Upper lobe of left lung (tissue), 6 donors: ENCODE measurements at regions not wholly inside any gene's neighbourhood (a gene's known extent, or its start where the extent isn't known, plus 50 kb on each side); places are given as distances from the start of the nearest gene placed in this dataset.

Experiments used
- ATAC-seq, 2 donors: fragments of 200-7000 bp; cut with Tn5 transposase; one replicate each; pipeline ENCODE4 v1.9.1; 2022; ENCODE audit warnings: mild to moderate bottlenecking in 2 of 2, moderate library complexity in 2 of 2; ENCODE audit not compliant: low FRiP score in 2 of 2
- DNase-seq, 2 donors: peaks; one replicate each; pipeline ENCODE4 v3.0.0-alpha.2; 2019 to 2020
- H3K27ac ChIP-seq, 4 donors: fragments of 200-600 bp; sonication (generic); one replicate each; pipeline ENCODE4 v1.5.1; 2016 to 2019
- H3K27me3 ChIP-seq, 4 donors: fragments of 200-600 bp; sonication (generic); one replicate each; pipeline ENCODE4 v1.5.1; 2017 to 2019
- H3K36me3 ChIP-seq, 4 donors: fragments of 200-600 bp; sonication (generic); one replicate each; pipeline ENCODE4 v1.5.1; 2016 to 2019
- H3K4me1 ChIP-seq, 4 donors: fragments of 200-600 bp; sonication (generic); one replicate each; pipeline ENCODE4 v1.5.1; 2018 to 2019
- H3K4me3 ChIP-seq, 4 donors: fragments of 200-600 bp; sonication (generic); one replicate each; pipeline ENCODE4 v1.5.1; 2017 to 2019; ENCODE audit warnings: mild to moderate bottlenecking in 2 of 4, moderate library complexity in 1 of 4
- H3K9me3 ChIP-seq, 4 donors: fragments of 200-600 bp; sonication (generic); one replicate each; pipeline ENCODE4 v1.5.1; 2018 to 2019
- CTCF ChIP-seq, 6 experiments: fragments of 450-650 bp in 4 of 6; fragments of 200-600 bp in 2 of 6; sonication (generic) in 2 of 6; IDR thresholded peaks; one replicate each; pipeline ENCODE4 v1.5.1; 2016 to 2019; ENCODE audit warnings: antibody characterized with exemption in 6 of 6
- EP300 ChIP-seq, 4 donors: sonication (generic); formaldehyde crosslinking; IDR thresholded peaks; one replicate each; pipeline ENCODE4 v1.5.1; 2017; ENCODE audit warnings: antibody characterized with exemption in 4 of 4, control low read depth in 2 of 4
- POLR2A ChIP-seq, 4 donors: fragments of 450-650 bp; IDR thresholded peaks; one replicate each; pipeline ENCODE4 v1.5.1; 2016 to 2017; ENCODE audit warnings: antibody characterized with exemption in 4 of 4, mild to moderate bottlenecking in 2 of 4
- POLR2AphosphoS5 ChIP-seq, 2 donors: sonication (generic); formaldehyde crosslinking; IDR thresholded peaks; one replicate each; pipeline ENCODE4 v1.5.1; 2017; ENCODE audit warnings: antibody characterized with exemption in 2 of 2
- WGBS, 2 donors: methylation state at CpG; one replicate each; pipeline ENCODE4 v1.1.5; 2017 to 2018; 5-methylcytosine and 5-hydroxymethylcytosine counted together
- donor health status: DM: no; HTN: no; CAD: no; lungs with moderate emphysema.
- donor health status: DM: no; HTN: yes; CAD: no; lungs with severe emphysema.

- Histone ChIP-seq H3K27ac (no peak overlapping the region), H3K4me3 (no peak overlapping the region)
- ATAC-seq, result no peak
Measured at GRCh38 chr9:106634183-106634582, 228.8 kb upstream of the ZNF462 start.

DNA sequence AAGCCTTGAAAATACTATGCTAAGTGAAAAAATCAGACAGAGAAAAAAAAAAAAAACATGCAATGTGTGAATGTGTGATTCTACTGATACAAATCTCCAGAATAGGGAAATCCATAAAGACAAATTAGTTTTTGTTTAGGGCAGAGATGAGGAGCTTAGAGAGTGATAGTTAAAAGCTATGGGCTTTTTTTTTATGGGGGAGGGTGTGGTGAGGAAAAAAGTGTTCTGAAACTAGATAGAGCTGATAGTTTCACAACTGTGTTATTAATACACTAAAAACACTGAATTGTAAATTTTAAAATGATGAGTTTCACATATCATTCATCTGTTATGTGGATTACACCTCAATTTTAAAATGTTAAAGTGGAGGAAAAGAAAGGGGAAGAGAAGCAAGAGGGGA lies 228.3 kb upstream of the ZNF462 start:
- no peak for ATAC-seq
- H3K4me3 ChIP-seq, result no peak overlapping the region
- H3K4me1 ChIP-seq, result no peaks in the 10 kb centered on the region
- H3K27me3 ChIP-seq, result no peaks in the 10 kb centered on the region
- no peaks in the 10 kb centered on the region for H3K36me3 ChIP-seq
- no peak overlapping the region for H3K27ac ChIP-seq
- TF ChIP-seq POLR2AphosphoS5 (IDR thresholded peaks at IDR 0.05) (no peak), EP300 (IDR thresholded peaks at IDR 0.05) (no peak), CTCF (IDR thresholded peaks at IDR 0.05) (no peak), POLR2A (IDR thresholded peaks at IDR 0.05) (no peak)
- H3K9me3 ChIP-seq, result no peaks in the 10 kb centered on the region
- DNase-seq, result no peak

More at GRCh38 chr9:106634183-106634582, 228.8 kb upstream of the ZNF462 start:
- Histone ChIP-seq H3K9me3 (no peaks in the 10 kb centered on the region), H3K4me1 (no peaks in the 10 kb centered on the region), H3K36me3 (no peaks in the 10 kb centered on the region), H3K27me3 (no peaks in the 10 kb centered on the region)
- no peak for DNase-seq
- WGBS, 2 donors, result 73 to 79% methylated on average over 1 of the region's 1 CpG
- no peak for TF ChIP-seq POLR2AphosphoS5 (IDR thresholded peaks at IDR 0.05)
- no peak for TF ChIP-seq CTCF (IDR thresholded peaks at IDR 0.05)
- no peak for TF ChIP-seq POLR2A (IDR thresholded peaks at IDR 0.05)
- no peak for TF ChIP-seq EP300 (IDR thresholded peaks at IDR 0.05)

DNA sequence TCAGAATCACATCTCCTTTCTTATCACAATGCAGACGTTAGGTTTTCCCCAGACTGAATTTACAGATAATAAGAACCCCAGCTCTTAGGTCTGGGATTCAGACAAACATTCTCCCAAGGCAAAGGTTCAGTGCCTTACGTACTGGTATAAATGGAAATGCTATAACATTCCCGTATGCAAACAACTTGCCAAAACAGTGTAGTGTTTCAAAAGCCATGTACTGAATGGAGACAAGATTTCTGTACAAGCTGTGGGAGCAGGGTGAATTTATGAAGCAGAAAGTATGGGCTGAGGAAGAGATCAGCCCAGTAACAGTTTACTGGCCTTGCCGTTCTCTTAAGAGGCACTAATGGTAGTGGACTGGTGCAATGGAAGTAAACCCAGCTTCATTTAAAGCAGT lies 225.5 kb upstream of the ZNF462 start:
- no peak for ATAC-seq
- H3K27me3 ChIP-seq, result no peaks in the 10 kb centered on the region

DNA sequence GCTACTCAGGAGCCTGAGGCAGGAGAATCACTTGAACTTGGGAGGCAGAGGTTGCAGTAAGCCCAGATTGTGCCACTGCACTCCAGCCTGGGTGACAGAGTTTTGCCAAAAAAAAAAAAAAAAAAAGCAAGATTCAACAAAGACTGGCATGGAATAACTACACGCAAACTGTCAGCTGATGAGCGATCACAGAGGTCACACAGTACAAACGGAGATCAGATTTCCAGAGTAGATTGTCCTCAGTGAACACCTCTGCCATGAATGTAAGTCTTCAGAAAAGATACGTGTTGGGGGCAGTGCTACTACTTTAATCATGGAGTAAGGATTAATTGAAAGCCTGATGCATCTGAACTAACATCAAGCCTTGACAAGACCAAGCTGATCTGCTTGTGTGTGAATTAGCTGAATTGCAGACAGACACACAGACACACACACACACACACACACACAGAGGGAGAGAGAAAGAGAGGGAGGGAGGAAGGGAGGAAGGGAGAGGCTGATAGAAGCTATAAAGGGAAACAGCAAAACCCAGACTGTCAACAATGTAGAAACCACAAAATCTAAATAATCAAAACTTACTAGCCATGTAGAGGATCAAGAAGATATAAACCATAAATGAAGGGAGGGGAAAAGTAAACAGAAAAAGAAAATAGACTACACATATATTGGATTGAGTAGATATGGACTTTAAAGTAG lies 222.9 kb upstream of the ZNF462 start:
- H3K27ac ChIP-seq, result no peak overlapping the region
- H3K27me3 ChIP-seq, result no peaks in the 10 kb centered on the region
- H3K36me3 ChIP-seq, result no peaks in the 10 kb centered on the region
- no peak for DNase-seq
- H3K4me3 ChIP-seq, result no peak overlapping the region
- 82 to 84% methylated on average over 4 of the region's 4 CpGs for WGBS, 2 donors
- TF ChIP-seq EP300 (IDR thresholded peaks at IDR 0.05) (no peak), POLR2AphosphoS5 (IDR thresholded peaks at IDR 0.05) (no peak), POLR2A (IDR thresholded peaks at IDR 0.05) (no peak), CTCF (IDR thresholded peaks at IDR 0.05) (no peak)
- ATAC-seq, result no peak
- no peaks in the 10 kb centered on the region for H3K4me1 ChIP-seq
- no peaks in the 10 kb centered on the region for H3K9me3 ChIP-seq

More for the DNA sequence above, 225.5 kb upstream of the ZNF462 start:
- H3K27ac ChIP-seq, result no peak overlapping the region
- H3K4me1 ChIP-seq, result no peaks in the 10 kb centered on the region
- TF ChIP-seq EP300 (IDR thresholded peaks at IDR 0.05) (no peak), CTCF (IDR thresholded peaks at IDR 0.05) (no peak), POLR2AphosphoS5 (IDR thresholded peaks at IDR 0.05) (no peak), POLR2A (IDR thresholded peaks at IDR 0.05) (no peak)
- no peak overlapping the region for H3K4me3 ChIP-seq
- DNase-seq, result no peak
- no peaks in the 10 kb centered on the region for H3K9me3 ChIP-seq
- 79 to 84% methylated on average over 4 of the region's 4 CpGs for WGBS, 2 donors
- H3K36me3 ChIP-seq, result no peaks in the 10 kb centered on the region
